ENCODE measurements at regions not wholly inside any gene's neighbourhood (a gene's known extent, or its start where the extent isn't known, plus 50 kb on each side); places are given as distances from the start of the nearest gene placed in this dataset.

DNA sequence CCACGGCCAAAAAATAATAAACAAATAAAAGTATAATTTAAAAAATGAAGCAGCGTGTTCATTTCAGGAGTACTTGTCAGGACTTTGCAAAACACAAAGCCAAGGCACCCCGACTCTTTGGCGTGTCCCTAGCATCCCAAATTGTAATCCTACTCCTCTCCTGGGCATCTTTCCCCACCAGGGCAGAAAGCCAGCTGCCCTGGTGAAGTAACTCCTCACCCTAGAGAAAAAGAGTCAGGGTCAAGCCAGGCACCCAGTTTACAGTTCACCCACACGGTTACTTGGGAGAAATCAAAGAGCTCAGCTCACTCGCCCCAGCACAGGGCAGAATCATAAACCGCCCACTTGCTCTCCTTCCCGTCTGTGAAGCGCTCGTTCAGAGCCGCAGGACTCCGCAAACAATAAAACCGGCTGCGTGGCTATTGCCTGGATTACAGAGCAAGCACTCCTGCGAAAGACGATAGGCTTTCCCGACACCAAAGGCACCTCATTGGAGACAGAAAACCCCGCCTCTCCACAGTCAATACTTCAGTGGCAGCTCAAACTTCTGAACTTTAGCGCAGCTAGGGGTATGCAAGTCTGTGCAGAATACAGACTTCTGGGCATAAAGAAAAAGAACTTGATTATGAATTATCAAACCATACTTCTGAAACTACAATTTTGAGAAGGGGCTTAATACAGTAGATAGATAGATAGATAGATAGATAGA, 73.0 kb upstream of the NHSL1 start (continued):
- TF ChIP-seq HMG20A (CRISPR knock-in tag; IDR thresholded peaks at IDR 0.05; ENCODE audit: borderline replicate concordance) (no peak), ZNF83 (CRISPR knock-in tag; IDR thresholded peaks at IDR 0.05; ENCODE audit: borderline replicate concordance) (no peak), SCMH1 (CRISPR knock-in tag; IDR thresholded peaks at IDR 0.05; ENCODE audit: borderline replicate concordance) (no peak), PHF21A (CRISPR knock-in tag; IDR thresholded peaks at IDR 0.05) (peak; percentile 98), RBAK (CRISPR knock-in tag; IDR thresholded peaks at IDR 0.05) (no peak), ZNF652 (CRISPR knock-in tag; IDR thresholded peaks at IDR 0.05; ENCODE audit: borderline replicate concordance, low read depth) (peak; percentile 3; the same call in 1 of the 2 replicates), ZNF367 (CRISPR knock-in tag; IDR thresholded peaks at IDR 0.05; ENCODE audit: borderline replicate concordance) (0 out of 2 replicates have a peak, but pooled peaks have one; percentile 61), ZNF337 (CRISPR knock-in tag; IDR thresholded peaks at IDR 0.05; ENCODE audit: borderline replicate concordance, low read depth) (peak; percentile 79; the same call in 1 of the 2 replicates), GABPA (IDR thresholded peaks at IDR 0.05; ENCODE audit: low read depth, low read length) (no peak), GABPA (CRISPR knock-in tag; IDR thresholded peaks at IDR 0.05; ENCODE audit: low read depth) (peak; percentile 47), ISX (CRISPR knock-in tag; conservative IDR thresholded peaks at IDR 0.05) (0 out of 2 replicates have a peak, but pooled peaks have one; percentile 29), EEA1 (CRISPR knock-in tag; IDR thresholded peaks at IDR 0.05; ENCODE audit: borderline replicate concordance) (no peak), GATAD1 (CRISPR knock-in tag; IDR thresholded peaks at IDR 0.05) (peak; percentile 71; the same call in 1 of the 2 replicates), ZNF256 (CRISPR knock-in tag; conservative IDR thresholded peaks at IDR 0.05) (no peak)
- TF ChIP-seq, protein P1, sequence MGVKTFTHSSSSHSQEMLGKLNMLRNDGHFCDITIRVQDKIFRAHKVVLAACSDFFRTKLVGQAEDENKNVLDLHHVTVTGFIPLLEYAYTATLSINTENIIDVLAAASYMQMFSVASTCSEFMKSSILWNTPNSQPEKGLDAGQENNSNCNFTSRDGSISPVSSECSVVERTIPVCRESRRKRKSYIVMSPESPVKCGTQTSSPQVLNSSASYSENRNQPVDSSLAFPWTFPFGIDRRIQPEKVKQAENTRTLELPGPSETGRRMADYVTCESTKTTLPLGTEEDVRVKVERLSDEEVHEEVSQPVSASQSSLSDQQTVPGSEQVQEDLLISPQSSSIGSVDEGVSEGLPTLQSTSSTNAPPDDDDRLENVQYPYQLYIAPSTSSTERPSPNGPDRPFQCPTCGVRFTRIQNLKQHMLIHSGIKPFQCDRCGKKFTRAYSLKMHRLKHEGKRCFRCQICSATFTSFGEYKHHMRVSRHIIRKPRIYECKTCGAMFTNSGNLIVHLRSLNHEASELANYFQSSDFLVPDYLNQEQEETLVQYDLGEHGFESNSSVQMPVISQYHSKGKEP (CRISPR knock-in tag; IDR thresholded peaks at IDR 0.05), result peak; percentile 65; the same call in 1 of the 2 replicates
- TF ChIP-seq, protein P2, sequence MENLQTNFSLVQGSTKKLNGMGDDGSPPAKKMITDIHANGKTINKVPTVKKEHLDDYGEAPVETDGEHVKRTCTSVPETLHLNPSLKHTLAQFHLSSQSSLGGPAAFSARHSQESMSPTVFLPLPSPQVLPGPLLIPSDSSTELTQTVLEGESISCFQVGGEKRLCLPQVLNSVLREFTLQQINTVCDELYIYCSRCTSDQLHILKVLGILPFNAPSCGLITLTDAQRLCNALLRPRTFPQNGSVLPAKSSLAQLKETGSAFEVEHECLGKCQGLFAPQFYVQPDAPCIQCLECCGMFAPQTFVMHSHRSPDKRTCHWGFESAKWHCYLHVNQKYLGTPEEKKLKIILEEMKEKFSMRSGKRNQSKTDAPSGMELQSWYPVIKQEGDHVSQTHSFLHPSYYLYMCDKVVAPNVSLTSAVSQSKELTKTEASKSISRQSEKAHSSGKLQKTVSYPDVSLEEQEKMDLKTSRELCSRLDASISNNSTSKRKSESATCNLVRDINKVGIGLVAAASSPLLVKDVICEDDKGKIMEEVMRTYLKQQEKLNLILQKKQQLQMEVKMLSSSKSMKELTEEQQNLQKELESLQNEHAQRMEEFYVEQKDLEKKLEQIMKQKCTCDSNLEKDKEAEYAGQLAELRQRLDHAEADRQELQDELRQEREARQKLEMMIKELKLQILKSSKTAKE (CRISPR knock-in tag; IDR thresholded peaks at IDR 0.05; ENCODE audit: borderline replicate concordance), result no peak
- TF ChIP-seq, protein P3, sequence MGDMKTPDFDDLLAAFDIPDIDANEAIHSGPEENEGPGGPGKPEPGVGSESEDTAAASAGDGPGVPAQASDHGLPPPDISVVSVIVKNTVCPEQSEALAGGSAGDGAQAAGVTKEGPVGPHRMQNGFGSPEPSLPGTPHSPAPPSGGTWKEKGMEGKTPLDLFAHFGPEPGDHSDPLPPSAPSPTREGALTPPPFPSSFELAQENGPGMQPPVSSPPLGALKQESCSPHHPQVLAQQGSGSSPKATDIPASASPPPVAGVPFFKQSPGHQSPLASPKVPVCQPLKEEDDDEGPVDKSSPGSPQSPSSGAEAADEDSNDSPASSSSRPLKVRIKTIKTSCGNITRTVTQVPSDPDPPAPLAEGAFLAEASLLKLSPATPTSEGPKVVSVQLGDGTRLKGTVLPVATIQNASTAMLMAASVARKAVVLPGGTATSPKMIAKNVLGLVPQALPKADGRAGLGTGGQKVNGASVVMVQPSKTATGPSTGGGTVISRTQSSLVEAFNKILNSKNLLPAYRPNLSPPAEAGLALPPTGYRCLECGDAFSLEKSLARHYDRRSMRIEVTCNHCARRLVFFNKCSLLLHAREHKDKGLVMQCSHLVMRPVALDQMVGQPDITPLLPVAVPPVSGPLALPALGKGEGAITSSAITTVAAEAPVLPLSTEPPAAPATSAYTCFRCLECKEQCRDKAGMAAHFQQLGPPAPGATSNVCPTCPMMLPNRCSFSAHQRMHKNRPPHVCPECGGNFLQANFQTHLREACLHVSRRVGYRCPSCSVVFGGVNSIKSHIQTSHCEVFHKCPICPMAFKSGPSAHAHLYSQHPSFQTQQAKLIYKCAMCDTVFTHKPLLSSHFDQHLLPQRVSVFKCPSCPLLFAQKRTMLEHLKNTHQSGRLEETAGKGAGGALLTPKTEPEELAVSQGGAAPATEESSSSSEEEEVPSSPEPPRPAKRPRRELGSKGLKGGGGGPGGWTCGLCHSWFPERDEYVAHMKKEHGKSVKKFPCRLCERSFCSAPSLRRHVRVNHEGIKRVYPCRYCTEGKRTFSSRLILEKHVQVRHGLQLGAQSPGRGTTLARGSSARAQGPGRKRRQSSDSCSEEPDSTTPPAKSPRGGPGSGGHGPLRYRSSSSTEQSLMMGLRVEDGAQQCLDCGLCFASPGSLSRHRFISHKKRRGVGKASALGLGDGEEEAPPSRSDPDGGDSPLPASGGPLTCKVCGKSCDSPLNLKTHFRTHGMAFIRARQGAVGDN (CRISPR knock-in tag; IDR thresholded peaks at IDR 0.05), result peak; percentile 75
- TF ChIP-seq, protein P4, sequence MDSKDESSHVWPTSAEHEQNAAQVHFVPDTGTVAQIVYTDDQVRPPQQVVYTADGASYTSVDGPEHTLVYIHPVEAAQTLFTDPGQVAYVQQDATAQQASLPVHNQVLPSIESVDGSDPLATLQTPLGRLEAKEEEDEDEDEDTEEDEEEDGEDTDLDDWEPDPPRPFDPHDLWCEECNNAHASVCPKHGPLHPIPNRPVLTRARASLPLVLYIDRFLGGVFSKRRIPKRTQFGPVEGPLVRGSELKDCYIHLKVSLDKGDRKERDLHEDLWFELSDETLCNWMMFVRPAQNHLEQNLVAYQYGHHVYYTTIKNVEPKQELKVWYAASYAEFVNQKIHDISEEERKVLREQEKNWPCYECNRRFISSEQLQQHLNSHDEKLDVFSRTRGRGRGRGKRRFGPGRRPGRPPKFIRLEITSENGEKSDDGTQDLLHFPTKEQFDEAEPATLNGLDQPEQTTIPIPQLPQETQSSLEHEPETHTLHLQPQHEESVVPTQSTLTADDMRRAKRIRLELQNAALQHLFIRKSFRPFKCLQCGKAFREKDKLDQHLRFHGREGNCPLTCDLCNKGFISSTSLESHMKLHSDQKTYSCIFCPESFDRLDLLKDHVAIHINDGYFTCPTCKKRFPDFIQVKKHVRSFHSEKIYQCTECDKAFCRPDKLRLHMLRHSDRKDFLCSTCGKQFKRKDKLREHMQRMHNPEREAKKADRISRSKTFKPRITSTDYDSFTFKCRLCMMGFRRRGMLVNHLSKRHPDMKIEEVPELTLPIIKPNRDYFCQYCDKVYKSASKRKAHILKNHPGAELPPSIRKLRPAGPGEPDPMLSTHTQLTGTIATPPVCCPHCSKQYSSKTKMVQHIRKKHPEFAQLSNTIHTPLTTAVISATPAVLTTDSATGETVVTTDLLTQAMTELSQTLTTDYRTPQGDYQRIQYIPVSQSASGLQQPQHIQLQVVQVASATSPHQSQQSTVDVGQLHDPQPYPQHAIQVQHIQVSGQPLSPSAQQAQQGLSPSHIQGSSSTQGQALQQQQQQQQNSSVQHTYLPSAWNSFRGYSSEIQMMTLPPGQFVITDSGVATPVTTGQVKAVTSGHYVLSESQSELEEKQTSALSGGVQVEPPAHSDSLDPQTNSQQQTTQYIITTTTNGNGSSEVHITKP (CRISPR knock-in tag; IDR thresholded peaks at IDR 0.05; ENCODE audit: low read depth), result peak; percentile 83; the same call in 1 of the 2 replicates
